ENCODE measurements at regions not wholly inside any gene's neighbourhood (a gene's known extent, or its start where the extent isn't known, plus 50 kb on each side); places are given as distances from the start of the nearest gene placed in this dataset.

GRCh38 chr10:114749014-114749413, 72.6 kb upstream of the FHIP2A start:
- TF ChIP-seq CTCF (conservative IDR thresholded peaks at IDR 0.05; ENCODE audit: low read length) (no peak), EZH2phosphoT487 (IDR thresholded peaks at IDR 0.05; ENCODE audit: borderline replicate concordance, low read depth, low read length) (no peak)
